ENCODE measurements at regions not wholly inside any gene's neighbourhood (a gene's known extent, or its start where the extent isn't known, plus 50 kb on each side); places are given as distances from the start of the nearest gene placed in this dataset.
A peak's percentile ranks its signal among the peaks of the same experiment; 100 is the strongest.

GRCh38 chr20:48422242-48422960 is 405.4 kb downstream of the PREX1 start:
- POLR2A ChIA-PET, result no interaction called here
- Histone ChIP-seq H4K20me1 (ENCODE audit: control insufficient read depth, insufficient read depth) (no peaks in the 10 kb centered on the region), H3K27ac (ENCODE audit: control insufficient read depth, insufficient read depth) (no peak overlapping the region), H3K9me3 (replicated peaks; ENCODE audit: control insufficient read depth, insufficient read depth, low read length) (no peaks in the 10 kb centered on the region), H3K4me1 (ENCODE audit: control insufficient read depth, insufficient read depth, low read length) (peaks cover 3% of the 10 kb centered on the region; the same call in 1 of the 2 replicates), H3K4me3 (no peak overlapping the region), H3K4me2 (ENCODE audit: control insufficient read depth, insufficient read depth) (peak overlapping the region; percentile 13; the same call in 1 of the 2 replicates), H3K9ac (ENCODE audit: control insufficient read depth, insufficient read depth, low read length) (no peak overlapping the region), H3K79me2 (ENCODE audit: control insufficient read depth, insufficient read depth, low read length) (no peaks in the 10 kb centered on the region), H3K27me3 (replicated peaks in 1 of 2; ENCODE audit: control insufficient read depth in 2 of 2, insufficient read depth in 2 of 2, low read length in 1 of 2) (no peaks in the 10 kb centered on the region), H2AFZ (ENCODE audit: control insufficient read depth, low read depth, low read length) (no peak overlapping the region; the same call in 1 of the 2 replicates), H3K36me3 (ENCODE audit: control insufficient read depth in 2 of 2, insufficient read depth in 2 of 2, low read length in 1 of 2) (no peaks in the 10 kb centered on the region)
- no TSS peak for BruUV-seq (replicated peaks)
- CTCF ChIA-PET, result interaction anchor here (1.1 to 1.6 kb wide), 2 partner anchors 61 to 206 kb away, joined by 3 read pairs; no protein-coding TSS in a partner anchor
- intact Hi-C loops (cut with micrococcal nuclease; ENCODE audit: unreplicated experiment) (loop anchor here (5.0 kb wide), 1 partner anchor 200 kb away; no protein-coding TSS in a partner anchor), in situ Hi-C loops (cut with MboI) (no loop called here)
- TF ChIP-seq, protein P1, sequence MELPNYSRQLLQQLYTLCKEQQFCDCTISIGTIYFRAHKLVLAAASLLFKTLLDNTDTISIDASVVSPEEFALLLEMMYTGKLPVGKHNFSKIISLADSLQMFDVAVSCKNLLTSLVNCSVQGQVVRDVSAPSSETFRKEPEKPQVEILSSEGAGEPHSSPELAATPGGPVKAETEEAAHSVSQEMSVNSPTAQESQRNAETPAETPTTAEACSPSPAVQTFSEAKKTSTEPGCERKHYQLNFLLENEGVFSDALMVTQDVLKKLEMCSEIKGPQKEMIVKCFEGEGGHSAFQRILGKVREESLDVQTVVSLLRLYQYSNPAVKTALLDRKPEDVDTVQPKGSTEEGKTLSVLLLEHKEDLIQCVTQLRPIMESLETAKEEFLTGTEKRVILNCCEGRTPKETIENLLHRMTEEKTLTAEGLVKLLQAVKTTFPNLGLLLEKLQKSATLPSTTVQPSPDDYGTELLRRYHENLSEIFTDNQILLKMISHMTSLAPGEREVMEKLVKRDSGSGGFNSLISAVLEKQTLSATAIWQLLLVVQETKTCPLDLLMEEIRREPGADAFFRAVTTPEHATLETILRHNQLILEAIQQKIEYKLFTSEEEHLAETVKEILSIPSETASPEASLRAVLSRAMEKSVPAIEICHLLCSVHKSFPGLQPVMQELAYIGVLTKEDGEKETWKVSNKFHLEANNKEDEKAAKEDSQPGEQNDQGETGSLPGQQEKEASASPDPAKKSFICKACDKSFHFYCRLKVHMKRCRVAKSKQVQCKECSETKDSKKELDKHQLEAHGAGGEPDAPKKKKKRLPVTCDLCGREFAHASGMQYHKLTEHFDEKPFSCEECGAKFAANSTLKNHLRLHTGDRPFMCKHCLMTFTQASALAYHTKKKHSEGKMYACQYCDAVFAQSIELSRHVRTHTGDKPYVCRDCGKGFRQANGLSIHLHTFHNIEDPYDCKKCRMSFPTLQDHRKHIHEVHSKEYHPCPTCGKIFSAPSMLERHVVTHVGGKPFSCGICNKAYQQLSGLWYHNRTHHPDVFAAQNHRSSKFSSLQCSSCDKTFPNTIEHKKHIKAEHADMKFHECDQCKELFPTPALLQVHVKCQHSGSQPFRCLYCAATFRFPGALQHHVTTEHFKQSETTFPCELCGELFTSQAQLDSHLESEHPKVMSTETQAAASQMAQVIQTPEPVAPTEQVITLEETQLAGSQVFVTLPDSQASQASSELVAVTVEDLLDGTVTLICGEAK (IDR thresholded peaks at IDR 0.05; ENCODE audit: borderline replicate concordance), result peak; percentile 76
- peak; percentile 76; the same call in 1 of the 3 replicates for TF ChIP-seq POU2F2 (IDR thresholded peaks at IDR 0.05; ENCODE audit: borderline replicate concordance, low read depth, low read length)
- no peak for TF ChIP-seq SUPT20H (IDR thresholded peaks at IDR 0.05; ENCODE audit: borderline replicate concordance, control insufficient read depth, low read depth, low read length)
- ATAC-seq, result peak; percentile 78
- SMC1A ChIA-PET (ENCODE audit: uncharacterized antibody, unreplicated experiment), result interaction anchor here (0.9 to 1.8 kb wide), 4 partner anchors 13 to 198 kb away, joined by 3 to 7 read pairs (median 6); no protein-coding TSS in a partner anchor
- RAD21 ChIA-PET (ENCODE audit: unreplicated experiment), result interaction anchor here (3.6 kb wide), 1 partner anchor 198 kb away, joined by 28 read pairs; no protein-coding TSS in a partner anchor
- FAIRE-seq, result no peak
- 30% methylated on average over 3 of the region's 3 CpGs for WGBS (ENCODE audit: insufficient coverage, insufficient replicate concordance, low lambda C conversion rate, missing lambda C conversion rate)
- no peak for DNase-seq (ENCODE audit: low read depth, low spot score)
